Endothelial cell of umbilical vein (primary cell): ENCODE measurements at regions not wholly inside any gene's neighbourhood (a gene's known extent, or its start where the extent isn't known, plus 50 kb on each side); places are given as distances from the start of the nearest gene placed in this dataset.

Experiments
- BruUV-seq: library from RNA; stranded (reverse); fragments of 400-500 nt; replicated peaks from 2 replicates; lab custom pipeline; 2021; lab: Mats Ljungman, UMichigan
- CTCF ChIA-PET: fragments of 300-600, 350-600 bp; sonication (Branson Sonifier 250); formaldehyde crosslinking; loops from one replicate; lab custom pipeline; 2021; ENCODE audit warnings: antibody characterized with exemption, inconsistent platforms; lab: Charles Lee
- POLR2A ChIA-PET: fragments of 300-600, 350-600 bp; sonication (Branson Sonifier 250); formaldehyde crosslinking; loops from one replicate; lab custom pipeline; 2021; ENCODE audit warnings: antibody characterized with exemption, inconsistent platforms; lab: Charles Lee
- DNase-seq: peaks from one replicate; pipeline ENCODE4 v3.0.0-alpha.2; 2011; ENCODE audit warnings: low read depth, low spot score
- FAIRE-seq: peaks from 2 replicates; lab custom pipeline; 2011; peaks lifted over from hg19 to GRCh38; lab: Jason Lieb, UNC
- H2AFZ ChIP-seq: 2 replicates; pipeline ENCODE4 v1.6.0; 2012; ENCODE audit warnings: low read depth, low read length, control low read depth, inconsistent platforms
- H3K27ac ChIP-seq: 2 replicates; pipeline ENCODE4 v1.5.1; 2011; ENCODE audit warnings: low read depth, mild to moderate bottlenecking, control low read depth, low read length, moderate library complexity; ENCODE audit not compliant: insufficient read depth
- H3K27me3 ChIP-seq, 2 experiments: 2 replicates each; pipeline versions ENCODE4 v1.6.0 to v1.6.1; 2011; ENCODE audit warnings: low read length in 2 of 2, mixed read lengths in 1 of 2; ENCODE audit not compliant: control insufficient read depth in 2 of 2, insufficient read depth in 2 of 2
- H3K36me3 ChIP-seq, 2 experiments: 2 replicates in 1 of 2; 3 replicates in 1 of 2; pipeline ENCODE4 v1.5.1; 2011; ENCODE audit warnings: low read length in 2 of 2, mild to moderate bottlenecking in 1 of 2, moderate library complexity in 1 of 2; ENCODE audit not compliant: control insufficient read depth in 2 of 2, insufficient read depth in 2 of 2; ENCODE audit errors: extremely low read depth in 1 of 2
- H3K4me1 ChIP-seq: 3 replicates; pipeline ENCODE4 v1.5.1; 2011; ENCODE audit warnings: mild to moderate bottlenecking, low read length; ENCODE audit not compliant: control insufficient read depth, insufficient read depth; ENCODE audit errors: extremely low read depth
- H3K4me2 ChIP-seq: 2 replicates; pipeline ENCODE4 v1.6.1; 2011; ENCODE audit warnings: low read length, control low read depth, mixed read lengths; ENCODE audit not compliant: insufficient read depth
- H3K4me3 ChIP-seq, 3 experiments: fragments of 200-600 bp in 1 of 3; sonication (generic), shearing (Covaris generic) in 1 of 3; replicated peaks in 1 of 3; 2 replicates each; pipeline ENCODE4 v1.5.1; 2011 to 2016; ENCODE audit warnings: control low read depth in 3 of 3, low read length in 3 of 3, mild to moderate bottlenecking in 2 of 3, inconsistent platforms in 1 of 3, low read depth in 1 of 3, moderate library complexity in 1 of 3; ENCODE audit not compliant: insufficient read depth in 1 of 3
- H3K79me2 ChIP-seq: 2 replicates; pipeline ENCODE4 v1.6.0; 2012; ENCODE audit warnings: low read length, inconsistent platforms; ENCODE audit not compliant: control insufficient read depth, insufficient read depth
- H3K9ac ChIP-seq: replicated peaks from 2 replicates; pipeline ENCODE3; 2011; ENCODE audit warnings: low read length, control low read depth; ENCODE audit not compliant: insufficient read depth; ENCODE audit errors: extremely low read depth
- H3K9me1 ChIP-seq: replicated peaks from 3 replicates; pipeline ENCODE4 v1.6.0; 2011; ENCODE audit warnings: mild to moderate bottlenecking, low read length; ENCODE audit not compliant: control insufficient read depth, insufficient read depth; ENCODE audit errors: extremely low read depth
- H3K9me3 ChIP-seq: replicated peaks from 2 replicates; pipeline ENCODE4 v1.5.1; 2012; ENCODE audit warnings: low read length, inconsistent platforms; ENCODE audit not compliant: control insufficient read depth, insufficient read depth
- H4K20me1 ChIP-seq: replicated peaks from 2 replicates; pipeline ENCODE3; 2011; ENCODE audit warnings: mild to moderate bottlenecking, low read length; ENCODE audit not compliant: control insufficient read depth, insufficient read depth; ENCODE audit errors: extremely low read depth
- EZH2 ChIP-seq: IDR thresholded peaks from 2 replicates; pipeline ENCODE4 v1.6.1; 2012; ENCODE audit warnings: borderline replicate concordance, low read depth, mild to moderate bottlenecking, moderate library complexity, low read length, inconsistent platforms; ENCODE audit not compliant: severe bottlenecking
- FOS ChIP-seq: IDR thresholded peaks from 2 replicates; pipeline ENCODE4 v1.6.1; 2011; ENCODE audit warnings: mild to moderate bottlenecking, low read length, moderate library complexity, borderline replicate concordance; ENCODE audit not compliant: insufficient read depth
- GATA2 ChIP-seq: IDR thresholded peaks from 2 replicates; pipeline ENCODE4 v1.7.0; 2011; ENCODE audit warnings: low read depth, mild to moderate bottlenecking, moderate library complexity, mixed read lengths, low read length; ENCODE audit not compliant: insufficient read length, insufficient read depth
- JUN ChIP-seq: IDR thresholded peaks from 2 replicates; pipeline ENCODE4 v1.6.1; 2011; ENCODE audit warnings: borderline replicate concordance, low read depth; ENCODE audit not compliant: insufficient read length, insufficient read depth
- MYC ChIP-seq: IDR thresholded peaks from one replicate; pipeline ENCODE4 v1.6.1; 2011; ENCODE audit warnings: mild to moderate bottlenecking, low read depth, low read length
- POLR2A ChIP-seq: IDR thresholded peaks from 2 replicates; pipeline ENCODE4 v1.6.1; 2012; ENCODE audit warnings: low read depth, mild to moderate bottlenecking, control low read depth, low read length
- POLR2AphosphoS5 ChIP-seq: IDR thresholded peaks from 2 replicates; pipeline ENCODE4 v1.6.1; 2012; ENCODE audit warnings: low read depth, mild to moderate bottlenecking, control low read depth, low read length, moderate library complexity; ENCODE audit not compliant: insufficient read depth
- dilution Hi-C: fragments of 300-500 bp; cut with MboI; formaldehyde crosslinking; loops from one replicate; pipeline ENCODE4 v1.15.0; 2019; ENCODE audit warnings: low sequenced_read_pairs; ENCODE audit not compliant: extremely low pct_ligation_motif_present
- intact Hi-C: fragments of 100-400 bp; cut with micrococcal nuclease; formaldehyde crosslinking; loops from one replicate; pipeline ENCODE4 v1.10.0; 2022
- TF ChIP-seq, protein P1 (sequence below), 2 donors: IDR thresholded peaks; 1 replicate in 1 of 2; 2 replicates in 1 of 2; pipeline ENCODE4 v1.5.1; 2011; ENCODE audit warnings: low read length in 2 of 2, mild to moderate bottlenecking in 2 of 2, moderate library complexity in 2 of 2, control low read depth in 1 of 2, inconsistent platforms in 1 of 2, low read depth in 1 of 2; ENCODE audit not compliant: insufficient read depth in 1 of 2; ENCODE audit errors: extremely low read depth in 1 of 2
- TF ChIP-seq, protein P2 (sequence below): IDR thresholded peaks from 2 replicates; pipeline ENCODE4 v1.6.1; 2011; ENCODE audit not compliant: insufficient read depth, insufficient read length

GRCh38 chr18:68548904-68549870, 165.7 kb downstream of the TMX3 start:
- Histone ChIP-seq H3K27ac (no peak overlapping the region), H4K20me1 (no peaks in the 10 kb centered on the region), H3K27me3 (no peaks in the 10 kb centered on the region), H3K9me1 (no peaks in the 10 kb centered on the region), H3K9me3 (no peaks in the 10 kb centered on the region), H3K36me3 (no peaks in the 10 kb centered on the region), H3K4me2 (no peak overlapping the region), H3K9ac (no peak overlapping the region), H3K4me3 (no peak overlapping the region), H2AFZ (no peak overlapping the region), H3K79me2 (no peaks in the 10 kb centered on the region), H3K4me1 (no peaks in the 10 kb centered on the region)
- no TSS peak for BruUV-seq
- DNase-seq (no peak), FAIRE-seq (no peak)
- dilution Hi-C loops: no loop called here
- intact Hi-C loops: no loop called here
- POLR2A ChIA-PET: no interaction called here
- no peak for TF ChIP-seq FOS
- no peak for TF ChIP-seq EZH2
- no peak for TF ChIP-seq POLR2A
- TF ChIP-seq POLR2AphosphoS5: no peak
- TF ChIP-seq, protein P1, sequence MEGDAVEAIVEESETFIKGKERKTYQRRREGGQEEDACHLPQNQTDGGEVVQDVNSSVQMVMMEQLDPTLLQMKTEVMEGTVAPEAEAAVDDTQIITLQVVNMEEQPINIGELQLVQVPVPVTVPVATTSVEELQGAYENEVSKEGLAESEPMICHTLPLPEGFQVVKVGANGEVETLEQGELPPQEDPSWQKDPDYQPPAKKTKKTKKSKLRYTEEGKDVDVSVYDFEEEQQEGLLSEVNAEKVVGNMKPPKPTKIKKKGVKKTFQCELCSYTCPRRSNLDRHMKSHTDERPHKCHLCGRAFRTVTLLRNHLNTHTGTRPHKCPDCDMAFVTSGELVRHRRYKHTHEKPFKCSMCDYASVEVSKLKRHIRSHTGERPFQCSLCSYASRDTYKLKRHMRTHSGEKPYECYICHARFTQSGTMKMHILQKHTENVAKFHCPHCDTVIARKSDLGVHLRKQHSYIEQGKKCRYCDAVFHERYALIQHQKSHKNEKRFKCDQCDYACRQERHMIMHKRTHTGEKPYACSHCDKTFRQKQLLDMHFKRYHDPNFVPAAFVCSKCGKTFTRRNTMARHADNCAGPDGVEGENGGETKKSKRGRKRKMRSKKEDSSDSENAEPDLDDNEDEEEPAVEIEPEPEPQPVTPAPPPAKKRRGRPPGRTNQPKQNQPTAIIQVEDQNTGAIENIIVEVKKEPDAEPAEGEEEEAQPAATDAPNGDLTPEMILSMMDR (IDR thresholded peaks at IDR 0.05; ENCODE audit: extremely low read depth in 1 of 2, insufficient read depth in 1 of 2, low read depth in 1 of 2, low read length in 2 of 2): no peak
- TF ChIP-seq, protein P2, sequence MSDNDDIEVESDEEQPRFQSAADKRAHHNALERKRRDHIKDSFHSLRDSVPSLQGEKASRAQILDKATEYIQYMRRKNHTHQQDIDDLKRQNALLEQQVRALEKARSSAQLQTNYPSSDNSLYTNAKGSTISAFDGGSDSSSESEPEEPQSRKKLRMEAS: no peak
- TF ChIP-seq MYC: no peak
- TF ChIP-seq JUN: no peak
- no peak for TF ChIP-seq GATA2
- CTCF ChIA-PET: no interaction called here
